ENCODE measurements at regions not wholly inside any gene's neighbourhood (a gene's known extent, or its start where the extent isn't known, plus 50 kb on each side); places are given as distances from the start of the nearest gene placed in this dataset.

GRCh38 chr12:60257063-60257462, 661.2 kb downstream of the SLC16A7 start:
- H3K27me3 Mint-ChIP-seq = no peaks in the 10 kb centered on the region
- Histone ChIP-seq H3K4me1 (ENCODE audit: insufficient read depth, low read length) (no peaks in the 10 kb centered on the region), H3K36me3 (ENCODE audit: insufficient read depth, low read length) (no peaks in the 10 kb centered on the region), H3K27me3 (ENCODE audit: insufficient read depth, low read length, poor library complexity, severe bottlenecking) (no peaks in the 10 kb centered on the region), H3K4me3 (ENCODE audit: low read length) (no peak overlapping the region), H3K9me3 (ENCODE audit: low read length) (no peaks in the 10 kb centered on the region), H3K27ac (ENCODE audit: low read depth, low read length) (no peak overlapping the region)
- H3K9me3 Mint-ChIP-seq = peaks cover 0 to 11% (median 1%) of the 10 kb centered on the region in 5 donors
- H3K4me3 Mint-ChIP-seq = no peak overlapping the region
- H3K36me3 Mint-ChIP-seq = no peaks in the 10 kb centered on the region
- ChIA-PET CTCF (no interaction called here), POLR2A (no interaction called here)
- DNase-seq = no peak
- H3K4me1 Mint-ChIP-seq = no peaks in the 10 kb centered on the region
- no peak overlapping the region for H3K27ac Mint-ChIP-seq

- no peaks in the 10 kb centered on the region for H3K36me3 Mint-ChIP-seq
- no peak overlapping the region for H3K27ac ChIP-seq (ENCODE audit: low read depth, low read length)
- H3K4me1 Mint-ChIP-seq = no peaks in the 10 kb centered on the region
- no peaks in the 10 kb centered on the region for H3K27me3 ChIP-seq (ENCODE audit: insufficient read depth, low read length, poor library complexity, severe bottlenecking)
- no peaks in the 10 kb centered on the region for H3K4me1 ChIP-seq (ENCODE audit: insufficient read depth, low read length)
- H3K4me3 Mint-ChIP-seq = no peak overlapping the region
- H3K27ac Mint-ChIP-seq = no peak overlapping the region
- no peaks in the 10 kb centered on the region for H3K27me3 Mint-ChIP-seq
- H3K9me3 ChIP-seq (ENCODE audit: low read length) = no peaks in the 10 kb centered on the region
- no peak overlapping the region for H3K4me3 ChIP-seq (ENCODE audit: low read length)
- H3K36me3 ChIP-seq (ENCODE audit: insufficient read depth, low read length) = no peaks in the 10 kb centered on the region
- DNase-seq = no peak
- ChIA-PET POLR2A (no interaction called here), CTCF (no interaction called here)
- peaks cover 0 to 22% (median 0%) of the 10 kb centered on the region in 5 donors for H3K9me3 Mint-ChIP-seq
These were observed 663.4 kb downstream of the SLC16A7 start for GRCh38 chr12:60259225-60259624.

GRCh38 chr12:60262378-60262777, 666.5 kb downstream of the SLC16A7 start:
- no peak for DNase-seq
- H3K4me3 Mint-ChIP-seq = no peak overlapping the region
- ChIA-PET POLR2A (no interaction called here), CTCF (no interaction called here)
- H3K27me3 Mint-ChIP-seq = no peaks in the 10 kb centered on the region
- H3K27ac Mint-ChIP-seq = no peak overlapping the region
- H3K4me1 ChIP-seq (ENCODE audit: insufficient read depth, low read length) = no peaks in the 10 kb centered on the region
- H3K27ac ChIP-seq (ENCODE audit: low read depth, low read length) = no peak overlapping the region
- no peaks in the 10 kb centered on the region for H3K36me3 ChIP-seq (ENCODE audit: insufficient read depth, low read length)
- no peaks in the 10 kb centered on the region for H3K4me1 Mint-ChIP-seq
- H3K4me3 ChIP-seq (ENCODE audit: low read length) = no peak overlapping the region
- H3K9me3 Mint-ChIP-seq = peaks cover 0 to 28% (median 0%) of the 10 kb centered on the region in 5 donors
- no peaks in the 10 kb centered on the region for H3K27me3 ChIP-seq (ENCODE audit: insufficient read depth, low read length, poor library complexity, severe bottlenecking)
- no peaks in the 10 kb centered on the region for H3K9me3 ChIP-seq (ENCODE audit: low read length)
- no peaks in the 10 kb centered on the region for H3K36me3 Mint-ChIP-seq

GRCh38 chr12:60263161-60263560, 667.3 kb downstream of the SLC16A7 start:
- Histone ChIP-seq H3K4me3 (ENCODE audit: low read length) (no peak overlapping the region), H3K9me3 (ENCODE audit: low read length) (no peaks in the 10 kb centered on the region), H3K27me3 (ENCODE audit: insufficient read depth, low read length, poor library complexity, severe bottlenecking) (no peaks in the 10 kb centered on the region), H3K4me1 (ENCODE audit: insufficient read depth, low read length) (no peaks in the 10 kb centered on the region), H3K36me3 (ENCODE audit: insufficient read depth, low read length) (no peaks in the 10 kb centered on the region), H3K27ac (ENCODE audit: low read depth, low read length) (no peak overlapping the region)
- CTCF ChIA-PET = no interaction called here
- H3K4me3 Mint-ChIP-seq = no peak overlapping the region
- H3K36me3 Mint-ChIP-seq = no peaks in the 10 kb centered on the region
- H3K4me1 Mint-ChIP-seq = no peaks in the 10 kb centered on the region
- H3K27ac Mint-ChIP-seq = no peak overlapping the region
- no peaks in the 10 kb centered on the region for H3K27me3 Mint-ChIP-seq
- POLR2A ChIA-PET = no interaction called here
- DNase-seq = no peak
- peaks cover 0 to 25% (median 0%) of the 10 kb centered on the region in 5 donors for H3K9me3 Mint-ChIP-seq

GRCh38 chr12:60263836-60264493, 668.1 kb downstream of the SLC16A7 start:
- H3K4me3 ChIP-seq (ENCODE audit: low read length) = no peak overlapping the region
- H3K4me3 Mint-ChIP-seq = no peak overlapping the region
- H3K4me1 ChIP-seq (ENCODE audit: insufficient read depth, low read length) = no peaks in the 10 kb centered on the region
- DNase-seq = no peak
- peaks cover 0 to 20% (median 0%) of the 10 kb centered on the region in 5 donors for H3K9me3 Mint-ChIP-seq
- H3K36me3 Mint-ChIP-seq = no peaks in the 10 kb centered on the region
- no peaks in the 10 kb centered on the region for H3K27me3 Mint-ChIP-seq
- H3K27ac ChIP-seq (ENCODE audit: low read depth, low read length) = no peak overlapping the region
- H3K9me3 ChIP-seq (ENCODE audit: low read length) = no peaks in the 10 kb centered on the region
- ChIA-PET CTCF (no interaction called here), POLR2A (no interaction called here)
- H3K4me1 Mint-ChIP-seq = no peaks in the 10 kb centered on the region
- H3K36me3 ChIP-seq (ENCODE audit: insufficient read depth, low read length) = no peaks in the 10 kb centered on the region
- no peaks in the 10 kb centered on the region for H3K27me3 ChIP-seq (ENCODE audit: insufficient read depth, low read length, poor library complexity, severe bottlenecking)
- H3K27ac Mint-ChIP-seq = no peak overlapping the region

- H3K4me3 ChIP-seq (ENCODE audit: low read length) = no peak overlapping the region
- ChIA-PET POLR2A (no interaction called here), CTCF (no interaction called here)
- no peaks in the 10 kb centered on the region for H3K4me1 Mint-ChIP-seq
- H3K36me3 Mint-ChIP-seq = no peaks in the 10 kb centered on the region
- H3K9me3 Mint-ChIP-seq = peaks cover 0 to 22% (median 3%) of the 10 kb centered on the region in 5 donors
- H3K4me1 ChIP-seq (ENCODE audit: insufficient read depth, low read length) = no peaks in the 10 kb centered on the region
- no peaks in the 10 kb centered on the region for H3K27me3 Mint-ChIP-seq
- no peak overlapping the region for H3K27ac ChIP-seq (ENCODE audit: low read depth, low read length)
- DNase-seq = no peak
- H3K27me3 ChIP-seq (ENCODE audit: insufficient read depth, low read length, poor library complexity, severe bottlenecking) = no peaks in the 10 kb centered on the region
- H3K9me3 ChIP-seq (ENCODE audit: low read length) = no peaks in the 10 kb centered on the region
- H3K4me3 Mint-ChIP-seq = no peak overlapping the region
- no peak overlapping the region for H3K27ac Mint-ChIP-seq
- H3K36me3 ChIP-seq (ENCODE audit: insufficient read depth, low read length) = no peaks in the 10 kb centered on the region
These were observed 669.9 kb downstream of the SLC16A7 start for GRCh38 chr12:60265741-60266140.

GRCh38 chr12:60266381-60266852, 670.6 kb downstream of the SLC16A7 start:
- Histone ChIP-seq H3K27ac (ENCODE audit: low read depth, low read length) (no peak overlapping the region), H3K9me3 (ENCODE audit: low read length) (no peaks in the 10 kb centered on the region), H3K27me3 (ENCODE audit: insufficient read depth, low read length, poor library complexity, severe bottlenecking) (no peaks in the 10 kb centered on the region), H3K4me1 (ENCODE audit: insufficient read depth, low read length) (no peaks in the 10 kb centered on the region), H3K4me3 (ENCODE audit: low read length) (no peak overlapping the region), H3K36me3 (ENCODE audit: insufficient read depth, low read length) (no peaks in the 10 kb centered on the region)
- no peak for DNase-seq
- POLR2A ChIA-PET = no interaction called here
- peaks cover 0 to 29% (median 4%) of the 10 kb centered on the region in 5 donors for H3K9me3 Mint-ChIP-seq
- no peaks in the 10 kb centered on the region for H3K36me3 Mint-ChIP-seq
- no peaks in the 10 kb centered on the region for H3K4me1 Mint-ChIP-seq
- CTCF ChIA-PET = no interaction called here
- H3K4me3 Mint-ChIP-seq = no peak overlapping the region
- no peak overlapping the region for H3K27ac Mint-ChIP-seq
- H3K27me3 Mint-ChIP-seq = no peaks in the 10 kb centered on the region

- Histone ChIP-seq H3K36me3 (ENCODE audit: insufficient read depth, low read length) (no peaks in the 10 kb centered on the region), H3K4me3 (ENCODE audit: low read length) (no peak overlapping the region), H3K27me3 (ENCODE audit: insufficient read depth, low read length, poor library complexity, severe bottlenecking) (no peaks in the 10 kb centered on the region), H3K4me1 (ENCODE audit: insufficient read depth, low read length) (no peaks in the 10 kb centered on the region), H3K27ac (ENCODE audit: low read depth, low read length) (no peak overlapping the region), H3K9me3 (ENCODE audit: low read length) (no peaks in the 10 kb centered on the region)
- CTCF ChIA-PET = no interaction called here
- H3K27me3 Mint-ChIP-seq = no peaks in the 10 kb centered on the region
- no peaks in the 10 kb centered on the region for H3K36me3 Mint-ChIP-seq
- H3K27ac Mint-ChIP-seq = no peak overlapping the region
- H3K4me3 Mint-ChIP-seq = no peak overlapping the region
- peaks cover 0 to 26% (median 4%) of the 10 kb centered on the region in 5 donors for H3K9me3 Mint-ChIP-seq
- no peaks in the 10 kb centered on the region for H3K4me1 Mint-ChIP-seq
- peak in 1 of 5 donors; percentile 47 for DNase-seq
- POLR2A ChIA-PET = no interaction called here
These were observed 673.9 kb downstream of the SLC16A7 start for GRCh38 chr12:60269611-60270269.

Measured in CD8-positive, alpha-beta memory T cell (primary cell).